ENCODE measurements at regions not wholly inside any gene's neighbourhood (a gene's known extent, or its start where the extent isn't known, plus 50 kb on each side); places are given as distances from the start of the nearest gene placed in this dataset.

DNA sequence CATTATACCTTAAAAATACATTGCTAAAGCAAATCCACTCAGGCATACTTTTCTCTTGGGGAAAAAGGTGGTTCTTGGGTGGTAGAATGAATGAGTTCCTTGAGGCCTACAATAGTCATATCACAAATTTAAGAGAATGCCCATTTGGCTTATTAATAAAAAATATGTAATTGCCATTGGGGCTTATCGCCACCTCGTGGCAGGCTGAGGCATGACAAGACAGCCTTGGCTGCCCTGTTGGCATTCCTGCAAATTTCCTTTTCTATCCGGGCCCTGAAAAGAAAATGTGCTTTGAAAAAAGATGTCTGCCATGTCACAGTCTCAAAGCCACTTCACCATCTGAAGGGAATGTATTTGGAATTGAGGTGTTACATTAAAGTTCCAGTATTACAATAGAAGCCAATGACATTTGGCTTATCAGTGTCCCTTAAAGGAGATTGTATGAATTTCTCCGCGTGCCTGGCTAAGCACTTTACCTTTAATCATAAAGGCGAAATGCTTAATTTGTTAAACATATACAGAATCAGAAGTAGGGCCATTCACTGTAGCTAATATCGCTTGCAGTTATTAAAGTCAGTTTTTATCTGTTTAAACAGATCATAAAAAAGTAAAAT is 188.3 kb upstream of the ZFP64 start:
- peak; percentile 22 for DNase-seq

DNA sequence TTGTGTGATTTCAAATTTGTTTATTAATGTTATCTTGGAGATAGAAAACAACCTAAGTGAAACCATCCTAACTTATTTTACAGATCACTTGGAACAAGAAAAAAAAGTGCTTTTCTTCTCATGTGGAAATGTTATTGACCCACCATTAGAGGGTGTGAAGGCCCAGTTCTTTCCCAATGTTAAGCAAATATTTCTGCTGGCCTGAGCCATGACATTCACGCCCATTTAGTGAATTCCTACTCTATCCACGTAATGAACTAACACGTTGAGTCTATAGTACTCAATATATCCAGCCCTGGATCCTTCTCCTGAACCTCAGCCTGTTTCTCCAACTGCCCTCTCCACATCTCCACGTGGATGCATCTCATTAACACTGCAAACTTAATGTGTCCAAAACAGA is 180.6 kb upstream of the ZFP64 start:
- DNase-seq = no peak

DNA sequence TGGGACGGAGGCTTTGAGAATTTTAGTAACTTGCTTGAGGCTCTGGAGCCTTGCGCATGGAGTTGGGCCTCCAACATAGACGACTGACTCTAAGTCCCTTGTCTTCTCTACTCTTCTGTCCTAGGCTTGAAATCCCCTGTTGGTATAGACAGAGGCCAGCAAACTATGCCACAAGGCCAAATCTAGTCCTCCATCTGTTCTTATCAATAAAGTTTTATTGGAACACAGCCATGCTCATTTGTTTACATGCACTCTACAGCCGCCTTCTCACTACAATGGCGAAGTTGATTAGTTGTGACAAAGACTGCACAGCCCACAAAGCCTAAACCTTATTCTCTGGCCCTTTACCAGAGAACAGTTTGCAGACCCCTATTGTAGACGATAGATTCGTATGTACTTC is 174.1 kb upstream of the ZFP64 start:
- DNase-seq = no peak

DNA sequence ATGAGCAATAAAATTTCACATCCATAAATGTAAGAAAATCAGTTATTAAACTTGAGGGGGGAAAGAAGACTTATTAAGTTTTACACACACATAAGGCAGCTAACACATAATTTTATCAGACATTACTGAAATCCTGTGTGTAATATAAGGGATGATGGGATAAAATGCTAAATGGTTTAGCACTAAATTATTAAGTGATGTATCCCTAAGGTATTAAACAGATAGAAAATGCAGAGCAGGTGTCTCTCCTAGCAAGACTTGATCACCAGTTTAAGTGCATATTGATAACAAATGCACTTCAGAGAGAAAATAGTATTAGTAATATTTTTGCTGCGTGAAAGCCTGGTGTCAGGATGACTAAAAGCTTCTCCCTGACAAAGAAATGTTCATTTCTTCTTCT is 172.8 kb upstream of the ZFP64 start:
- DNase-seq = no peak

DNA sequence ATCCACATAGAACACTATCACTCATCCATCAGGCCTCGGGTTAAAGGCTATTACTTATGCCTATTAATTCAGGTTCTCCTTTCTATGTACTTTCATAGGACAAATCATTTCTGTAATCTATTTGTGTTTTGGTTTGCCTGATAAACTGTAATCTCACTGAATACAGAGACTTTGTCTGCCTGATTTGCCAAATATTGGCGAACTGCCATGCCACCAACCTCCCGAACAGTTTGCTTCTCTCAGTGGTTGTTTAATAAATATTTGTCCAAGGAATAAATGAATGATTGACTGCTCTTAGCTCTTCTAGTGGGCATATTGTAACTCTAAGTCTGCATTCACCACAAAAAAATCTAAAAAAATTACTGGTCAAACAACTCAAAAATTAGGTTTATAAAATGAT is 170.1 kb upstream of the ZFP64 start:
- DNase-seq = no peak

DNA sequence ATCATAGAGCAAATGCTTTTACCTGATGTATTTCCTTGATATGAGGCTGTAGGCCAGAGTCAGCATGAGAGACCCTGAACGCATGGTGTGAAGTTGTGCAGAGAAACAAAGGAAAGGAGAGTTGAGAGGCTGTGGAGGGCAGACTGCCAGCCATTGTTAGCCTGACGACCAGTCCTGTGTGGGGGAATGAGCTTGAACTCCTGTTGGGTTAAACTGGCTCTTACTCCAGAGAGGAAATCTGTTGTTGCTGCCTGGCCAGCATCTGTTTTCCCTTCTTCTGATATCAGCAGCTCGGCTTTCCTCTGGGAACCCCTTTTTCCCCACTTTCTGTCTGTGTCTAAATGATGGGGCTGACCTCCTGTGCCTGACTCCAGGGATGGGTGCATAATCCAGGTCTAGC is 158.2 kb upstream of the ZFP64 start:
- no peak for DNase-seq

DNA sequence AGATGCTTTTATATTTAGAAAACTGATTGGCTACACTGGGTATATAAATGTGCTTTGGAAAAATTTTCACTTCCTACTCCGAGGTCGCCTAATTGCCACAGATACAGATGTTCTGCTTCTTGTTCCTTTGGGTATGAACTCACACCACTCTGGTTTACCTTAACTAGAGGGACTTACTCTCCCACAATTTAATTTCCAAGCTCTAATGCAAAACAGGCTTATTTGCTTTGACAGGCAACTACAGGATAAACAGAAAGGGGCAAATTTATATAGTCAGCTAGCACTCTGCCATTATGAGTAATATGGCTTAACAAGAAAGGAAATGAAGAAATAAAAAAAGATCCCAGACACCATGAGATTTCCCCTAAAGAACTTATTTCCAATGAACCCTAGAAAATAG is 156.9 kb upstream of the ZFP64 start:
- no peak for DNase-seq

DNA sequence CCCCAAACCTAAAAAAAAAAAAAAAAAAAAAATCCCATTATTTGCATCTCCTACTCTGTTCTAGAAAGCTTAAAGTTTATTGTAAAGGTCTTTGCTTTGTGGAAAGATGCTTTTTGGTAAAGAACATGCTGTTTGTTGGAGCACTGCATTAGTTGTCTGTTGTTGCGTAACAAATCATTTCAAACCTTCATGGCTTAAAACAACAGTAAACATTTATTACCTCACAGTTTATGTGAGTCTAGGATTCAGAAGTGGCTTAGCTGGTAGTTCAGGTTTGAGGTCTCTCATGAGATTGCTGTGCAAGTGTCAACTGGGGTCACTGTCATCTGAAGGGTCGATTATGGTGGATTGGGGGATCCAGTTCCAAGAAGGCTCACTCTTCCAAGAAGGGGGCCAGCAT is 155.2 kb upstream of the ZFP64 start:
- no peak for DNase-seq

DNA sequence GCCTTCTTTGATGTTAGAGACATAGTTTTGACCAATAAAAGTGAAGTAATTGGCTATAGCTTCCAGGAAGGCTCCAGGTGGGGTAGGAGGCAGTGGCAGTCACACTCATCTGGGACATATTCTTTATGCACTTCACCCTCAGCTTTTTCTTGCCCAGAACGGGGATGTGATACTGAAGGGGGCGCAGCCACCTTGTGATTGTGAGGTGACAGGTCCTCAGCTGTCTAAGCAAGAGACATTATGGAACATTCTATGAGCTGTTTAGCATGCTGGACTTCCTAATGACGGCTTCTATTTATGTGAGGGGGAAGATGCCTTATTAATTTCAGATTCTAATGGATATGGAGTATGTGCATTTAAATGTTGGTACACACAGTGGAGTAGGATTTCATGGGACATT is 151.3 kb upstream of the ZFP64 start:
- DNase-seq = no peak

DNA sequence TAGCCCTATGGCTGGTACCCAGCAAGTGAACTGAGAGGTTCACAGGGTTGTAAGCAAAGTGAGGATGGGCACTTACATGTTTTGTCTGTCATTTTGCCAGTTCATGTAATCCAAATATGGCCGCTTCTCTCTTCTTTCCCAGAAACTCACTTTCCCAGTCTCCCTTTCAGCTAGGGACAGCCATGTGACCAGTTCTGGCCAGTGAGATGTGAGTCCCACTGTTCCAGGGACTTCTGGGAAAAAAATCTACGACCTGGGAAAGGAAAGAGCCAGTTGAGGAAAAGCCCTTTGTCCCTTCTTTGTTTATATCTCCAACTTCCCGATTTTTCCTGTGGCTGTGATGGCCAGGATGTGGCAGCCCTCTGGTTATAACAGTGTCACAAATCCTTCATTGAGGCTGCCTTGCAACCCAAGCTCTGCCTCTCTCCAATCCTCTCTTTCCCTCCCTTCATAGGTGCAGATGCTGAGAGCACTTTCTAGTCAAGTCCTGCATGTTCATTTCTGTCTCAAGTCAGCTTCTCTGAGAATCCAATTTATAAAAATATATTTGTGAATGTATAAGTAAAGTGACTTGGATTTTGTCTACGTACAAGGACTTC is 148.6 kb upstream of the ZFP64 start:
- DNase-seq = no peak

DNA sequence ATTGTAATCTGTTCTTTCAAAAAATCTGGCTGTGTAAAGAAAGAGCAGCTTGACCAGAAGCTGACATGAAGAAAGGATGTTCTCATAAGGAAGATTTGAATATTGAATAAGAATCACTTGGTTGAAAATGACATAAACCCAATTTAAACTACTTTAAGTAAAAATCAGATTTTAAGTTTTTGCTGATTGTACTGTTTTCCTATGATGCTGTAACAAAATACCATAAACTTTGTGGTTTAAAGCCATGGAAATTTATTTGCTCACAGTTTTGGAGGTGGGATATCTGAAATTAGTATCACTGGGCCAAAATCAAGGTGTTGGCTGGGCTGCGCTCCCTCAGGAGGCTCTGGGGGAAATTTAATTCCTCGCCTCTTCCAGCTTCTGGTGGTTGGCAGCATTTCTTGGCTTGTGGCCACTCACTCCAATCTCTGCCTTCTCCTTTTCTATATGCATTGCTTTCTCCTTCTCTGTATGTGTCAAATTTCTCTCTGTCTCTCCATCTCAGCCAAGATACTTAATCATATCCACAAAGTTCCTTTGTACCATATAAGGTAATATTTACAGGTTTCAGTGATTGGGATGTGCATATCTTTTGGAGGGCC is 141.2 kb upstream of the ZFP64 start:
- DNase-seq = no peak

DNA sequence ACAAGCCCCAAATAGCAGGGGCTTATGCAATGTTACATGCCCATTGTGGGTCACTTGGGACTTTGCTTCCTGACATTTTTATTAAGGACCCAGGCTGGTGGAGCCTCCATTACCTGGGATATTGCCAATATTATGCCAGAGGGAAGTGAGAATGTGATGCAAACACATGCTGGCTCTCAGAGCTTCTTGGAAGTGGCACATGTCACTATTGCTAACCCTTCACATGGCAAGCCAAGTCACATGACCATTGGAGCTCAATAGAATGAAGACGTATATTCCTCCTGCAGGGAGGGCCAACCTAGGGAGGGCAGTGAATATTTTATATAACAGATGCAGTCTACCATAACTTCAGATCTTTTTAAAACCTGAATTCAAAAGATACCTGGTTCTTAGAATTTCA is 140.7 kb upstream of the ZFP64 start:
- DNase-seq = no peak

DNA sequence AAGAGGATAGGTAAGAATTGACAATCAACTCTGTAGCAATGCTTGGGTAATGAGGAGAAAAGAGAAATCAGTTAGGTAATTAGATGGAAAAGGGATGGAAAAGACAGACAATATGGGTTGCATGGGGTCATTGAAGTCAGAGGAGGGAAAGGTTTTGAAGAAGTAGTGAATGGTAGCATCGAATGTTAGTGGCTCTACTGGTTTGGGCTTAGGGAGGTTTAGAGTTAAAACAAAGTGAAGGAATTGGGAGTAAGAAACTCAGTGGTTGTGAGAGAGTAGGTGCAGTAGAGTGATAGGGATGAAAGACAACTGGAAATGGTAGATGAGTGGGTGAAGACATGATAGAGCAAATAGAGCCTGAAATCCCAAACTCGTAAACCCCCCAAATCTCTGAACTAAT is 140.1 kb upstream of the ZFP64 start:
- no peak for DNase-seq

DNA sequence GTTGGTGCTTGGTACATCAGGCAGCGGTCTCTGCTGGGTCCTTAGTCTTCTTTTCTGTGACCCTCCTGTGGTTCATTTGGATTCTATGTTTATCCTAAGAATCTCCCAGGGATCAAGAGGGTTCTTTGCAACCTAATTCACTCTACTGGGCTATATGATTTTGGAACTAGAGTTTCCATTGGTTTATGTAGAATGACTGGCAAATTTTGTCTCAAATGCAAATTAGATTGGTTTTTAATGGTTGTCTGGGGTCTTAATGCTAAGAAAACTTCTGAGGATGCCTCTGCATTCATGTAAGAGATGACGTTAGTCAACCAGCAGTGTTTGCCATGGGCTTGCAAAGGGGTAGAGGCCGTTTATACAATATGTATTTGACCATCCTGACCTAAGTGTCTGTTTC is 129.8 kb upstream of the ZFP64 start:
- DNase-seq = no peak

DNA sequence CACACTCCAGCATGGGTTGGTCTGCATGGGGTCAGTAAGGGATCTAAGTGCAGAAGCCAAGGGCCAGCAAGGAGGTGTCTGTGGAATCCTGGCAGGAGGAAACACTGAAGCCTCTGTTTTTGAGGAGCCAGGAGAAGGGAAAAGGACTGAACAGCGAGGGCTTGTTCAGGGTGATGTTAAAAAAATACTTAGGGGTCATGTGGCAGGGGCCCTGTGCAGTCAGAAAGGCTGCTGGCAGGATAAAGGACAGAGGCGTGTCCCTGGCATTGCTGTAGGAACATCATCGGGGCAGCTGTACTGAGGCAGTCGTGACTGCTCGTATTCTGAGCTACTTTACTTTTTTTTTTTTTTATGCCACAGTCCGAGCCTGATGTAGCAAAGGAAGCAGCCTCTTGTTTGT is 127.1 kb upstream of the ZFP64 start:
- DNase-seq = peak; percentile 26

DNA sequence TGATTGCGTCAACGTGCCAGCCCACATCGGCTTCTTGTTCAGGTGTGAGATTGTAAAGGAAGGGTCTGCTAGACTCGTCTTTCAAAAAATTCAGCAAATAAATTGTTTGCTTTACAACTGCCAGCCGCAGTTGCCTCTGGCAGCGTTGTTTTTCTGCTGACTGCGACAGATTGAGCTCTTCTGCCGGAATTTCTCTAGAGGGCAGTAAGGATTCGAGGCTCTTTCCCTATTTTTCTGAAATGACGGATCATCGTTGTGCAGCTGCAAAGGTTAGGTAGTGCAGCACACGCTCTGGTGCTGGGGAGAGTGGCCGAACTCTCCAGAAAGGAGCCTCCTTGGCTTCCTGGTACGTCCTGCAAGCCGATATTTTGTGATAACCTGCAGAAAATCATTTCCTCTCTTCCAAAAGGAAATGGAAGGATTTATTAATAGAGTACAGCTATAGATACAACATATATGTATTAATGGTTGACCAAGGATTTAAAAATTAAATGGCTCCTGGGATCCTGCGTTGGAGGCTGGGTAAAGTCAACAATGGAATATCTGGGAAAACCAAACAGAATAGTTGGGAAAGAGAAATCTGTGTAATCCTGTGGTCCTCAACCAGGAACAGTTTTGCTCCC is 121.9 kb upstream of the ZFP64 start:
- peak; percentile 54 for DNase-seq

DNA sequence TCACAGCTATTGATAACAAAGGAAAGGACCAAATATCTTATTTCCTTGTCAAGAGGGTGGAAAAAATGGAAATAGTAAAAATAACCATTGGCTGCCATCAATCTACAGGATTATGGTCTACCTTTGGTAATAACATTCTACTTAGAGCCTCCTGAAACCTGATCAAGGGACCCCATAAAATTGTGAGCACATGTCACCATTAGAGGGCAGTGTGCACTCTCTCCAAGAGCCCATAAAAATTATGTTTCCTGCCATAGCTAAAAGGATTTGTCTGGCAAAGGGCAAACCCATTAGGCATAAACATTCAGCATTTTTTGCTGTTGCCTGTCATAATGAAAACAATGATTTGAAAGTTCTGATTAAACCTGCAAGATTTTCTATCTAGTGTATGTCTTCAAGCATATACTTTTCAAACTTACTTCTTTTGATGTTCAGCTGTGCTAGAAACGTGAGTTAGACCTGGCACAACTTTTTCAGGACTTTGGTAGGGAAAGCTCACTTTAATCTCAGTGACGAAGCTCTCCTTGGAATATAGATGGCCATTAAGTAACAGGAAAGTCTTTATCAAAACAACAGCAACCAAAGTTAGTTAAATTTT is 120.7 kb upstream of the ZFP64 start:
- DNase-seq = peak; percentile 54

DNA sequence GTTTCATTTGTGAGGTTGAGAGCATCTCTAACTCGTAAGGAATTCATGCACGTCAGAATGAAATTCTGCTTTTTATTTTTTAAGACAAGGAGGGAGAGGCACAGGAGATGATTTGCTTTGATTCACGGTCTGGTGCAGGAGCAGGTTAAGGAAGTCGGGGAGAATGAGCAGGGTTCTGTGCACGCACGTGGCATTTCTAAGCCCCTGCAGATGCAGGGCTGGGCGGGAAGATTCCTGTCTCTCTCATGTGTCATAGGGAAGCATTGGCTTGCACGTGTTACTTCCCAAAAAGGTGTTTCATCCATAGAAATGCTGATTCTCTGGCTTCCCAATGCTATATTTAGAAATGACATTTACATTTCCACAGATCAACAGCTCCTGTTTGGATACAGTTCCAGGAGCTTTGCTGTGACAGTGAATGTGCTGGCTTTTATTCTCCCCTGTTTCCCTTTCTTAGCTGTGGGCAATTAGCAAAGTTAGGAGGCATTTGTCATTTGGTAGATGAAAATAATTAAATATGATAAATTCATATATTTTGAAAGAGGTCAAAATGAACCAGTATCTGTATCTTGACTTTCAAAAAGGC is 119.7 kb upstream of the ZFP64 start:
- no peak for DNase-seq

DNA sequence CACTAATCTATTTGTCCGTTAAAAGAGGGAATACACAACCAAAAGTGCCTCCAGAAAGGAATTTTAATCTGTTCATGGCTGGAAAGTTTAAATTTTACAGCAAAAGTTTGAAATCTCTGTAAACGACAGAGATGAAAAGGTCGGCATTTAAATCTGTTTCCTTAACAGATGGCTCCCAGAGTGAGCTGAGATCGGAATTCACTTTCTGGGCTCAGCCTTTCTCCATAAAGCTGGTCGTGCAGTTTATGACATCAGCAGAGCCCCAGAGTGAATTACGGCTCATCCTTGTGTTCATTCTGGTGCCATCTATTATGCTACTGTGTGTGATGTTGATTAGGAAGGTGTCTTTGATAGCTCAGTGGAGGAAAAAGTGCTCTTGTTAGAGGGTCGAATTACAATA is 117.6 kb upstream of the ZFP64 start:
- no peak for DNase-seq

DNA sequence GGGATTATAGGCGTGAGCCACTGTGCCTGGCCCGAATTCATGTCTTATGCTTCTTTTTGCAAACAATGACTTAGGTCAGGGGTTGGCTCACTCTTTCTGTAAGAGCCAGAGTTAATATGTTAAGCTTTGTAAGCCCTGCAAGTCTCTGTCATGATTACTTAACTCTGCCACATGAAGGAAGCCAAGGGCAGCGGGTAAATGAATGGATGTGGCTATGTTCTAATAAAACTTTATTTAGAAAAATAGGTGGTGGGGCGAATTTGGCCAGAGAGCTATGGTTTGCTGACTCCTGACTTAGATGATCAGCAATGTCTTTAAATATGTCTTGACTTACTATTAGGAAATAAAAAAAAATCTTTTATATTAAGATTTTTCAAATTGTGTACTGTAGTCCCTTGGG is 114.9 kb upstream of the ZFP64 start:
- DNase-seq = no peak

DNA sequence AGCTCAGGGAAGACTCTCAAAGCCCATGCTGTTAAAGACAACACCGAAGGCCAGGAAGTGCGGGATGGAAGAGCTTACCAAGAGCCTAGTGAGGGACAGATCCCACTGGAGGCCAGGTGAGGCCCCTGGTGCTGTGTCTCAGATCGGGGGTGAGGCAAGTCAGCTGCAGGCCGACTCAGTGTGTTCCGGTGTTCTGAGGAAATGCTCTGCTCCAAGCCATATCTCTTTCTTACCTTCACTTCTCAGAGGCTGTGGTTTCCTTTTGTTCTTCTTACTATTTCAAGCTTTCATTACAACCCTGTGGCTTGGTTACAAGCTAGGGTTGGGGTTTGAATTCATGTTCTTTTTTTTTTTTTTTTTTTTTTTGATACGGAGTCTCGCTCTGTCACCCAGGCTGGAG is 114.3 kb upstream of the ZFP64 start:
- no peak for DNase-seq

DNA sequence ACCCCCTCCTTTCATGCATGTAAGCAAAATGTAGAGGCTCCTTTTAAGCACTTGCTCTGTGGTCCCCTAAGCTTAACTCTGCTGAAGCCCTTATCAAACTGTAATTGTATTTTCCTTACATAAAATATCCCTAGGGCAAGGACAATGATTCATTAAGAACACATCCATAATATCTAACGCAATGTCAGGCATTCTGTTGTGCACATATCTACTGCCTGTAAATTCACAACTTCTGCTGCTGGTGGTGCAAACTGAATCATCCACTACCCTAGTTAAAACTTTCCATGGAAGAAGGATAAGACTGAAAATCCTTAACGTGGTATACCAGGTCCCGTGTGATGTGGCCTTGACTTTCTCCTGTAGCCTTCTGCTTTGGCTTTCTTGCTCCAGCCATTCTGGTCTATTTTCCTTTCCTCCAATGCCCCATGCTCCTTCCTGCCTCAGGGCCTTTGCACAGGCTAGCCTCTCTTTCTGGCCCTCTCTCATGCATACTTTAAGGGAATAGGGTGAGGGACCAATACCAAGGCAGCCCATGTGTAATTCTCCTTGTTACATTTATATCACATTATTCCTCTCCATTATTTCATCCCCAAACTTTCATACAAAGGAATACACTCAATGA is 113.6 kb upstream of the ZFP64 start:
- no peak for DNase-seq

Measured in hindlimb muscle (tissue), 1 donor.